OCI-LY3 (cell line): ENCODE measurements at regions not wholly inside any gene's neighbourhood (a gene's known extent, or its start where the extent isn't known, plus 50 kb on each side); places are given as distances from the start of the nearest gene placed in this dataset.

Experiments
- H2AFZ ChIP-seq: fragments of 200-600, 300-600 bp; shearing (Covaris generic); 2 replicates; pipeline ENCODE4 v1.6.0; 2014; ENCODE audit warnings: antibody characterized with exemption, low read depth, low read length
- H3K27ac ChIP-seq: fragments of 200-600, 300-600 bp; sonication (generic); 2 replicates; pipeline ENCODE4 v1.5.1; 2014; ENCODE audit warnings: mild to moderate bottlenecking, low read length, moderate library complexity, mixed read lengths
- H3K27me3 ChIP-seq: fragments of 200-600, 300-600 bp; sonication (generic); 2 replicates; pipeline ENCODE4 v1.6.1; 2014; ENCODE audit warnings: low read depth, low read length, mixed read lengths
- H3K36me3 ChIP-seq: fragments of 200-600, 300-600 bp; sonication (generic); replicated peaks from 2 replicates; pipeline ENCODE3; 2014; ENCODE audit warnings: low read depth, low read length, mixed read lengths
- H3K4me1 ChIP-seq: fragments of 300-600, 200-600 bp; sonication (generic); 2 replicates; pipeline ENCODE4 v1.6.1; 2014; ENCODE audit warnings: low read length, mixed read lengths
- H3K4me2 ChIP-seq: fragments of 200-600, 300-600 bp; sonication (generic); 2 replicates; pipeline ENCODE4 v1.6.1; 2014; ENCODE audit warnings: low read length, mixed read lengths
- H3K4me3 ChIP-seq: fragments of 300-600, 200-600 bp; sonication (generic); 2 replicates; pipeline ENCODE4 v1.5.1; 2014; ENCODE audit warnings: antibody characterized with exemption, mild to moderate bottlenecking, low read length, moderate library complexity
- H3K79me2 ChIP-seq: fragments of 300-600, 200-600 bp; shearing (Covaris generic); 2 replicates; pipeline ENCODE4 v1.6.1; 2014; ENCODE audit warnings: mild to moderate bottlenecking, low read length, mixed read lengths
- H3K9ac ChIP-seq: fragments of 300-600, 200-600 bp; shearing (Covaris generic); 2 replicates; pipeline ENCODE4 v1.6.0; 2014; ENCODE audit warnings: mild to moderate bottlenecking, low read length, moderate library complexity
- H3K9me3 ChIP-seq: fragments of 200-600, 300-600 bp; shearing (Covaris generic); 2 replicates; pipeline ENCODE4 v1.6.1; 2014; ENCODE audit warnings: low read length, mixed read lengths; ENCODE audit not compliant: insufficient read depth
- H4K20me1 ChIP-seq: fragments of 200-600, 300-600 bp; sonication (generic); 2 replicates; pipeline ENCODE4 v1.6.1; 2016; ENCODE audit warnings: low read length, mixed read lengths; ENCODE audit not compliant: insufficient read depth
- EZH2phosphoT487 ChIP-seq: fragments of 200-600 bp; shearing (Covaris generic); IDR thresholded peaks from 2 replicates; pipeline ENCODE4 v1.6.1; 2018; ENCODE audit warnings: antibody characterized with exemption, mixed run types, low read depth
- TF ChIP-seq, protein P1 (sequence below): fragments of 200-600, 300-600 bp; sonication (generic); IDR thresholded peaks from 2 replicates; pipeline ENCODE4 v1.5.1; 2014; ENCODE audit warnings: antibody characterized with exemption, low read length, low read depth

DNA sequence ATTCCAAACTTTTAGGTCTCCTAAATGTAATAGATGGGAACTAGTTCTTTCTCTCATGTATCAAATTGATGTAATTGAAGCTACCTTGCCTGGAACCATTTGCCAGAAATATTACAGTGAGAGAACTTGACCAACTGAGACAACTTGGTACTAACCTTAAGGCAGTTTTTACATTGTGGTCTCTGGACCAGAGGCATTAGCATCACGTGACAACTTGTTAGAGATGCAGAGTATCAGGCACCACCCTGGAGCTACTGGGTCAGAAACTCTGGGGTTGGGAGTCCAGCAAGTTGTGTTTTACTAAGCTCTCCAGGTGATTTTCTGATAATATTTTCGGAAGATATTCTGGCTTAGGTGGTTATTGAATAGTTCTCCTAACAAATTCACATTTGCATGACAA lies 982.1 kb upstream of the SLC35B3 start:
- H3K79me2 ChIP-seq, result no peaks in the 10 kb centered on the region
- TF ChIP-seq, protein P1, sequence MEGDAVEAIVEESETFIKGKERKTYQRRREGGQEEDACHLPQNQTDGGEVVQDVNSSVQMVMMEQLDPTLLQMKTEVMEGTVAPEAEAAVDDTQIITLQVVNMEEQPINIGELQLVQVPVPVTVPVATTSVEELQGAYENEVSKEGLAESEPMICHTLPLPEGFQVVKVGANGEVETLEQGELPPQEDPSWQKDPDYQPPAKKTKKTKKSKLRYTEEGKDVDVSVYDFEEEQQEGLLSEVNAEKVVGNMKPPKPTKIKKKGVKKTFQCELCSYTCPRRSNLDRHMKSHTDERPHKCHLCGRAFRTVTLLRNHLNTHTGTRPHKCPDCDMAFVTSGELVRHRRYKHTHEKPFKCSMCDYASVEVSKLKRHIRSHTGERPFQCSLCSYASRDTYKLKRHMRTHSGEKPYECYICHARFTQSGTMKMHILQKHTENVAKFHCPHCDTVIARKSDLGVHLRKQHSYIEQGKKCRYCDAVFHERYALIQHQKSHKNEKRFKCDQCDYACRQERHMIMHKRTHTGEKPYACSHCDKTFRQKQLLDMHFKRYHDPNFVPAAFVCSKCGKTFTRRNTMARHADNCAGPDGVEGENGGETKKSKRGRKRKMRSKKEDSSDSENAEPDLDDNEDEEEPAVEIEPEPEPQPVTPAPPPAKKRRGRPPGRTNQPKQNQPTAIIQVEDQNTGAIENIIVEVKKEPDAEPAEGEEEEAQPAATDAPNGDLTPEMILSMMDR, result no peak
- TF ChIP-seq EZH2phosphoT487, result no peak
- H3K4me2 ChIP-seq, result no peak overlapping the region
- H4K20me1 ChIP-seq, result no peaks in the 10 kb centered on the region
- H3K4me3 ChIP-seq, result no peak overlapping the region
- no peaks in the 10 kb centered on the region for H3K27me3 ChIP-seq
- no peak overlapping the region for H3K9ac ChIP-seq
- H3K36me3 ChIP-seq, result no peaks in the 10 kb centered on the region
- no peak overlapping the region for H3K27ac ChIP-seq
- H3K4me1 ChIP-seq, result no peaks in the 10 kb centered on the region
- H3K9me3 ChIP-seq, result no peaks in the 10 kb centered on the region
- no peak overlapping the region for H2AFZ ChIP-seq

DNA sequence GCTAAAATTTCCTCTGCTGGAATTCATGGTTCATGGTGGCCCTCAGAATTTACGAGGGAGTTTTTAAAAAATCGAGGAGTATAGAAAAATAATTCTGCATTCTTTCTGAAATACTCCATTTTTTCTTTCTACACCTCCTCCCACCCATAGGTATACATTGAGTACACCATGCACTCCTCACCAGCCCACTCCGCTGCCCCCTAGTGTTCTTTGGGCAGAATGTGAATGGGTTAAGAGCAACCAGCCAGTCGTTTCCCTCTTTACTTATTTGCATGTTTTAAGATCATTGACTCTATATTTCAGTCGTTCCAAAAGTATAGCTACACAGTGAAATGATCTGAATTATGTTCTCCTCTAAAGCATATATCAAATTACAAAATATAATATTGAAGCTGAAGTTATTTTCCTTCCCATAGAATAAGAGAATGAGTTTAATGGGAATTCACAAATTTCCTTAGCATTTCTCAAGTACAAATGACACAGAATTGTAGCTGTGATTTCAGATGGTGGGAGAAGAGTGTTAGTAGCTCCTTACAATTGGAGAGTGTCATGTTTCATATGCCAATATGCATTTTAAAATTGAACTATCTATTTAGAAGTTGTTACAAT lies 977.7 kb upstream of the SLC35B3 start:
- TF ChIP-seq, protein P1, result peak; percentile 50
- no peak for TF ChIP-seq EZH2phosphoT487
- Histone ChIP-seq H3K79me2 (no peaks in the 10 kb centered on the region), H3K4me3 (no peak overlapping the region), H3K9me3 (no peaks in the 10 kb centered on the region), H3K36me3 (no peaks in the 10 kb centered on the region), H3K27ac (no peak overlapping the region), H3K4me1 (no peaks in the 10 kb centered on the region), H3K27me3 (no peaks in the 10 kb centered on the region), H3K4me2 (no peak overlapping the region), H2AFZ (no peak overlapping the region), H3K9ac (no peak overlapping the region), H4K20me1 (no peaks in the 10 kb centered on the region)

DNA sequence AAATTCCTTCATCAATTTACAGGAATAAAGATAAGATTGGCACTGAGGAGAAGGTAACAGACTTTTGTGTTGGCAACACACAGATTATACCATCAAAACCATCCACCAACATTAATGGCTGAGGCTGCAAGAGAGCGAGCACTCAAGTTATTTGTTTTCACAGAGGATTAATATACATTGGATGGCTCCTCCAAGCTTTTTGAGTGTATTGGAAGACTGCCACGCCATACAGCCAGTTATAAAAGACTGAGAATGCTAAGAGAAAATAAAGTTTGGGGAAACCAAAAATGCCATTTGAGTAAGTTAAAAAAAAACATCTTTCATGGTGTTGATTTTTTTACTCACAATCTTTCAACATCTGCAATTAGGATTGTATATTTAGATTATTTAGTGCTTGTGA lies 973.8 kb upstream of the SLC35B3 start:
- Histone ChIP-seq H3K27ac (no peak overlapping the region), H3K27me3 (no peaks in the 10 kb centered on the region), H3K9me3 (no peaks in the 10 kb centered on the region), H3K4me1 (no peaks in the 10 kb centered on the region), H2AFZ (no peak overlapping the region), H3K79me2 (no peaks in the 10 kb centered on the region), H3K9ac (no peak overlapping the region), H3K36me3 (no peaks in the 10 kb centered on the region), H3K4me3 (no peak overlapping the region), H4K20me1 (no peaks in the 10 kb centered on the region), H3K4me2 (no peak overlapping the region)
- TF ChIP-seq EZH2phosphoT487, result no peak
- TF ChIP-seq, protein P1, result no peak

DNA sequence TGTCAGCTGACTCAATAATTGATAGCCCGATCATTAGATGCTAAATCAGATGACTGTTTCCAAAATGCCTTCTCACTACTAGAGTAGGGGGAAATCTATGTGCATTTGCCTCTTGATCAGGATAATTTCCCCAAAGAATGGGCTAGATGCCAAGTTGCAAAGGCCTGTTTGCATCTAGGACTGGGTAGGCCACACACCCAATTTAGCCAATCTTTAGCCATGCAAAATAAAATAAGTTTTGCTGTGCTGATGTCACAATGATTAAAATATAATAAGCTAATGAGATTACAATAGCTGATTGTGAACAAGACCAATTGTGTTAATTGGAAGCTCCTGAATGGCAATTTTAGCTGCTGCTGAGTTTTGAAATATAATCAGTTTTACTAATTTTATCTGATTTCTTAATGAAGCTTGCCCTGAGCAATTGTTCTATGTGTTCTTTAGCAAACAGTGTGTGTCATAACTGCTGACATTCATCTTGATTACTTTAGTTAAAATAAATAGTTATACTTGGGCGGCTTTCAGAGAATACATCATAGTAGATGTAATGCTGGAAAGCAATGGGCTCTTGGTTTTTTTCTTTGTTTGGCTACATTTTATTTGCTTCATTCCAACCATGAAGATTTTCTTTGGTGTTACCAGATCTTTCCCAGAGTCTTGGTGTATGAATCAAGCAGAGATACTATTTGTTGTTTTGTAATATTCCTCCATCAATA lies 973.2 kb upstream of the SLC35B3 start:
- Histone ChIP-seq H4K20me1 (no peaks in the 10 kb centered on the region), H3K9me3 (no peaks in the 10 kb centered on the region), H3K9ac (no peak overlapping the region), H2AFZ (no peak overlapping the region), H3K27ac (no peak overlapping the region), H3K4me2 (no peak overlapping the region), H3K4me3 (no peak overlapping the region), H3K79me2 (no peaks in the 10 kb centered on the region), H3K27me3 (no peaks in the 10 kb centered on the region), H3K36me3 (no peaks in the 10 kb centered on the region), H3K4me1 (no peaks in the 10 kb centered on the region)
- no peak for TF ChIP-seq EZH2phosphoT487
- TF ChIP-seq, protein P1, result no peak
